MM.1S (cell line): ENCODE measurements at regions not wholly inside any gene's neighbourhood (a gene's known extent, or its start where the extent isn't known, plus 50 kb on each side); places are given as distances from the start of the nearest gene placed in this dataset.

Experiments
- EZH2phosphoT487 ChIP-seq: fragments of 300-600 bp; sonication (generic); IDR thresholded peaks from 2 replicates; pipeline ENCODE4 v1.6.1; 2018; ENCODE audit warnings: antibody characterized with exemption, low read length
- TF ChIP-seq, protein P1 (sequence below): fragments of 300-600 bp; sonication (generic); IDR thresholded peaks from 2 replicates; pipeline ENCODE4 v1.5.1; 2016; ENCODE audit warnings: antibody characterized with exemption, low read length, mixed read lengths

DNA sequence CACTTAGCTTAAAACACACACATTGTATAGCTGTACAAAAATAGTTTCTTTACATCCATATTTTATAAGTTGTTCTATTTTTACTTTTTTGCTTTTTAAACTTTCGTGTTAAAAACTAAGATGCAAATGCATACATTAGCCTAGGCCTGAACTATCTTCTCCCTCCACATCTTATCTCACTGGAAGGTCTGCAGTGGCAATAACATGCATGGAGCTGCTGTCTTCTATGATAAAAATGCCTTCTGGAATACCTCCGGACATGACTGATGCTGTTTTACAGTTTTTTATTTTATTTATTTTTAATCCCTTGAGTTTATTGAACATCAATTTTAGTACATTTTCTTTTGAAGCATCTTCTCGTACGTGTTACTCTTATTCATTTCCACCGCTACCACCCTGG, 112.3 kb upstream of the TSPAN8 start:
- TF ChIP-seq, protein P1, sequence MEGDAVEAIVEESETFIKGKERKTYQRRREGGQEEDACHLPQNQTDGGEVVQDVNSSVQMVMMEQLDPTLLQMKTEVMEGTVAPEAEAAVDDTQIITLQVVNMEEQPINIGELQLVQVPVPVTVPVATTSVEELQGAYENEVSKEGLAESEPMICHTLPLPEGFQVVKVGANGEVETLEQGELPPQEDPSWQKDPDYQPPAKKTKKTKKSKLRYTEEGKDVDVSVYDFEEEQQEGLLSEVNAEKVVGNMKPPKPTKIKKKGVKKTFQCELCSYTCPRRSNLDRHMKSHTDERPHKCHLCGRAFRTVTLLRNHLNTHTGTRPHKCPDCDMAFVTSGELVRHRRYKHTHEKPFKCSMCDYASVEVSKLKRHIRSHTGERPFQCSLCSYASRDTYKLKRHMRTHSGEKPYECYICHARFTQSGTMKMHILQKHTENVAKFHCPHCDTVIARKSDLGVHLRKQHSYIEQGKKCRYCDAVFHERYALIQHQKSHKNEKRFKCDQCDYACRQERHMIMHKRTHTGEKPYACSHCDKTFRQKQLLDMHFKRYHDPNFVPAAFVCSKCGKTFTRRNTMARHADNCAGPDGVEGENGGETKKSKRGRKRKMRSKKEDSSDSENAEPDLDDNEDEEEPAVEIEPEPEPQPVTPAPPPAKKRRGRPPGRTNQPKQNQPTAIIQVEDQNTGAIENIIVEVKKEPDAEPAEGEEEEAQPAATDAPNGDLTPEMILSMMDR, result no peak
- no peak for TF ChIP-seq EZH2phosphoT487
